ENCODE measurements at regions not wholly inside any gene's neighbourhood (a gene's known extent, or its start where the extent isn't known, plus 50 kb on each side); places are given as distances from the start of the nearest gene placed in this dataset.

- 67% methylated on average over 3 of the region's 3 CpGs for WGBS
- DNase-seq (ENCODE audit: extremely low spot score), result no peak
These were observed 749.5 kb downstream of the FLRT2 start for GRCh38 chr14:86279405-86279804.

GRCh38 chr14:86257973-86258372 is 728.0 kb downstream of the FLRT2 start:
- Histone ChIP-seq H3K27ac (replicated peaks in 1 of 4) (no peak overlapping the region), H3K36me3 (no peaks in the 10 kb centered on the region), H3K9me3 (no peaks in the 10 kb centered on the region), H3K4me1 (no peaks in the 10 kb centered on the region), H3K27me3 (no peaks in the 10 kb centered on the region), H3K4me3 (no peak overlapping the region)
- intact Hi-C loops (cut with DNase I), result no loop called here
- WGBS, result 79% methylated on average over 2 of the region's 2 CpGs
- no peak for TF ChIP-seq POLR2AphosphoS5 (IDR thresholded peaks at IDR 0.05)
- no peak for TF ChIP-seq POLR2A (IDR thresholded peaks at IDR 0.05; ENCODE audit: low read depth)
- no peak for TF ChIP-seq EP300 (IDR thresholded peaks at IDR 0.05)
- no peak for TF ChIP-seq CTCF (IDR thresholded peaks at IDR 0.05)
- no peak for DNase-seq (ENCODE audit: extremely low spot score)

More at GRCh38 chr14:86279405-86279804, 749.5 kb downstream of the FLRT2 start:
- no peak overlapping the region for H3K4me3 ChIP-seq
- H3K4me1 ChIP-seq, result no peaks in the 10 kb centered on the region
- intact Hi-C loops (cut with DNase I), result no loop called here
- no peaks in the 10 kb centered on the region for H3K27me3 ChIP-seq
- peaks cover 0 to 18% (median 0%) of the 10 kb centered on the region in 4 donors for H3K9me3 ChIP-seq
- H3K36me3 ChIP-seq, result no peaks in the 10 kb centered on the region
- no peak for TF ChIP-seq POLR2A (IDR thresholded peaks at IDR 0.05; ENCODE audit: low read depth)
- TF ChIP-seq CTCF (IDR thresholded peaks at IDR 0.05), result no peak
- TF ChIP-seq POLR2AphosphoS5 (IDR thresholded peaks at IDR 0.05), result no peak
- no peak for TF ChIP-seq EP300 (IDR thresholded peaks at IDR 0.05)
- H3K27ac ChIP-seq (replicated peaks in 1 of 4), result no peak overlapping the region

- TF ChIP-seq POLR2A (IDR thresholded peaks at IDR 0.05; ENCODE audit: low read depth), result no peak
- TF ChIP-seq EP300 (IDR thresholded peaks at IDR 0.05), result no peak
- TF ChIP-seq CTCF (IDR thresholded peaks at IDR 0.05), result no peak
- no peak for TF ChIP-seq POLR2AphosphoS5 (IDR thresholded peaks at IDR 0.05)
- no peaks in the 10 kb centered on the region for H3K4me1 ChIP-seq
- no peaks in the 10 kb centered on the region for H3K9me3 ChIP-seq
- H3K4me3 ChIP-seq, result no peak overlapping the region
- no peak for DNase-seq (ENCODE audit: extremely low spot score)
- no peaks in the 10 kb centered on the region for H3K36me3 ChIP-seq
- intact Hi-C loops (cut with DNase I), result no loop called here
- no peaks in the 10 kb centered on the region for H3K27me3 ChIP-seq
- H3K27ac ChIP-seq (replicated peaks in 1 of 4), result no peak overlapping the region
These were observed 713.2 kb downstream of the FLRT2 start for GRCh38 chr14:86243158-86243557.

GRCh38 chr14:86237733-86238132 is 707.8 kb downstream of the FLRT2 start:
- Histone ChIP-seq H3K9me3 (peaks cover 0 to 6% (median 0%) of the 10 kb centered on the region in 4 donors), H3K36me3 (no peaks in the 10 kb centered on the region), H3K4me1 (no peaks in the 10 kb centered on the region), H3K27ac (replicated peaks in 1 of 4) (no peak overlapping the region), H3K4me3 (no peak overlapping the region), H3K27me3 (no peaks in the 10 kb centered on the region)
- no peak for DNase-seq (ENCODE audit: extremely low spot score)
- intact Hi-C loops (cut with DNase I), result no loop called here
- TF ChIP-seq CTCF (IDR thresholded peaks at IDR 0.05), result no peak
- TF ChIP-seq POLR2A (IDR thresholded peaks at IDR 0.05; ENCODE audit: low read depth), result no peak
- no peak for TF ChIP-seq EP300 (IDR thresholded peaks at IDR 0.05)
- TF ChIP-seq POLR2AphosphoS5 (IDR thresholded peaks at IDR 0.05), result no peak
- WGBS, result 70% methylated on average over 4 of the region's 4 CpGs

GRCh38 chr14:86221755-86222154 is 691.8 kb downstream of the FLRT2 start:
- DNase-seq (ENCODE audit: extremely low spot score), result no peak
- Histone ChIP-seq H3K4me3 (no peak overlapping the region), H3K27ac (replicated peaks in 1 of 4) (no peak overlapping the region), H3K9me3 (no peaks in the 10 kb centered on the region), H3K4me1 (no peaks in the 10 kb centered on the region), H3K27me3 (no peaks in the 10 kb centered on the region), H3K36me3 (no peaks in the 10 kb centered on the region)
- intact Hi-C loops (cut with DNase I), result no loop called here
- no peak for TF ChIP-seq POLR2A (IDR thresholded peaks at IDR 0.05; ENCODE audit: low read depth)
- no peak for TF ChIP-seq CTCF (IDR thresholded peaks at IDR 0.05)
- no peak for TF ChIP-seq POLR2AphosphoS5 (IDR thresholded peaks at IDR 0.05)
- TF ChIP-seq EP300 (IDR thresholded peaks at IDR 0.05), result no peak
- WGBS, result 54% methylated on average over 3 of the region's 3 CpGs
